K562 (cell line): ENCODE measurements at regions not wholly inside any gene's neighbourhood (a gene's known extent, or its start where the extent isn't known, plus 50 kb on each side); places are given as distances from the start of the nearest gene placed in this dataset.

ENCODE experiments used
- CTCF ChIP-seq, 3 experiments: IDR thresholded peaks in 2 of 3; conservative IDR thresholded peaks in 1 of 3; 2 replicates each; pipeline ENCODE4 v1.5.1; 2011 to 2012; ENCODE audit warnings: low read length in 3 of 3, mild to moderate bottlenecking in 3 of 3, control low read depth in 2 of 3, improper control_type of control experiment in 1 of 3, inconsistent platforms in 1 of 3, low read depth in 1 of 3, mixed read lengths in 1 of 3, moderate library complexity in 1 of 3; ENCODE audit not compliant: insufficient read depth in 2 of 3
- ZSCAN32 ChIP-seq: fragments of 450-650 bp; formaldehyde crosslinking; IDR thresholded peaks from 2 replicates; pipeline ENCODE4 v1.4.0; 2020; ENCODE audit warnings: mild to moderate bottlenecking, moderate library complexity

GRCh38 chr13:64936879-64937278 is 2293.3 kb downstream of the PCDH9 start:
- no peak for TF ChIP-seq CTCF (IDR thresholded peaks at IDR 0.05 in 2 of 3, conservative IDR thresholded peaks at IDR 0.05 in 1 of 3; ENCODE audit: insufficient read depth in 2 of 3, low read depth in 1 of 3, low read length in 3 of 3)
- no peak for TF ChIP-seq ZSCAN32 (CRISPR knock-in tag)
